HG03521 (cell line): ENCODE measurements at regions not wholly inside any gene's neighbourhood (a gene's known extent, or its start where the extent isn't known, plus 50 kb on each side); places are given as distances from the start of the nearest gene placed in this dataset.
"Not testable (repeated sequence)": the region's sequence is repeated elsewhere in the genome, so short reads cannot be mapped to it uniquely, and the experiment has no call there.

ENCODE experiments used
- ATAC-seq: cut with Tn5 transposase; IDR thresholded peaks from one replicate; pipeline ENCODE4 v1.9.1; 2021; ENCODE audit warnings: mild to moderate bottlenecking, moderate library complexity; ENCODE audit not compliant: unreplicated experiment

GRCh38 chr1:79188337-79188736, 181.8 kb upstream of the ADGRL4 start:
- no peak for ATAC-seq

- no peak for ATAC-seq
Measured at GRCh38 chr1:79186260-79186659, 179.7 kb upstream of the ADGRL4 start.

GRCh38 chr1:79177844-79178243, 171.3 kb upstream of the ADGRL4 start:
- no peak for ATAC-seq

DNA sequence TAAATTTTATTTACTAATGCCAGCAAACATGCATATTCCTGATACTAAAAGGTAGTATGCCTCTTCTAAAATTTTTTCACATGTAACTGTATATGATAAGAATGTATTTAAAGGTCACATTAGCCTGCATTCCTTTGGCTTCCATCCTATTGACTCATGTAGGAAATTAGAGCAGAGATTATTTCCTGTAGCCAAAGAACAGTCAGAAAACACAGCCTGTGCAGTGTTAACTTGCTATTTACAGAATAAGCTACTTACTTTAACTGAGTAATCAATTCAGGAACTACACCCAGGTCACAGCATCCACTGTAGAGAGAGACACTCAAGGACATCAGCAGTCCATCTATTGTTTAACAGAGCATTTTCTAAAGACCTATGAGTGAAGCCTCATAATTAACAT, 154.5 kb upstream of the ADGRL4 start:
- ATAC-seq, result no peak

DNA sequence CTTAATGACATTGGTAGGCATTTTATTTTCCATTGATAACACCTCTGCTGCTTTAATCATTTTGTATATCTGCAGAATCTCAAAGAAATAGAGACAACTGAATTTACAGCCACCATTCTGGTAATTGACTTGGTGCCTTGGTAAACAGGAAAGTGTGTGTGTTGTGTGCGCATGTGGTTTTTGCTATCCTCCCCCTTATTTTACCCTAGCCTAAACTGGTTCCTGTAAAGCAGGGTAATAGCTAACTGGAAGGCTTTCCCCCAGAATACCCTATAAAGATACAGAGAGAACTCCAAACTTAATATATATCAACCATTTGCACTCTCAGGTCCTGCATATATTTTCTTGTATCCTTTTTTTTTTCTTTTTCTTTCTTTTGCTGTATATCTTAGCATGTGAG, 149.5 kb upstream of the ADGRL4 start:
- no peak for ATAC-seq

DNA sequence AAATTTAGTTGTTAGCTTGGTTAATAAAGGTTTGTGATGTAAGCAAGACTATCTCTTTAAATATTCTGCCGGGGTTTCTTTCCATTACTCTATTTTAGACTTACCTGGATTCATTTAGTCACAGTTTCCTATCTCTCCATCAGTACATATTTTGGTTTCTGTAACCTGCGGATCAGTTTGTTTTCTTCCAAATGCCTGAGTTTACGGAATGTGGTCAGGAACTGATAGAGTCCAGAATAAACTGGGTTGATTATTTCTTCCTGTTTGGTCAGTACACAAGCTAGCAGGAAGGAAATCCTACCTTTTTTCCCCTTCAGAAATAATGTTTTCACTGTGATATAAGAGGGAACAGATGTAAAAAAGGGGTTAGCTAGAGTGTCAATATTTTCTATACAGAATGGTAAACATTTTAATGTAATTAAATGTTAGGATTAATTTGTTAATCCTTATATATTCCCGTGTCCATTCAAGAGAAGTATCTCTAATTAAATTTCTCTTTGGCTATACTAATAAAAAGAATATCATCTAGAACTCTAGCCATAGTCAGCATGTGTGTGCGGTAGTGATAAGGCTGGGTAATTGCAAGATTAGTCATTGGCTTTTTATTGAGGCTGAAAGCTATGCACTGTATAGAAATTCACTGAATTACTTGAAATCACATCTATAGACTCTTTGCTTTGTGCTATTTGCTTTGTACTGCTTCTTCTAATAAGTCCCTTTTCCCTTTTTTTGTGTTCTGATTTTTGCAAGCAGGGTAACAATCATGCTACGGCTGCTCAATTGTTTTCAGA, 144.7 kb upstream of the ADGRL4 start:
- ATAC-seq, result no peak

GRCh38 chr1:79150576-79150975, 144.0 kb upstream of the ADGRL4 start:
- ATAC-seq, result no peak

GRCh38 chr1:79138227-79138626, 131.7 kb upstream of the ADGRL4 start:
- ATAC-seq, result not testable (repeated sequence)

DNA sequence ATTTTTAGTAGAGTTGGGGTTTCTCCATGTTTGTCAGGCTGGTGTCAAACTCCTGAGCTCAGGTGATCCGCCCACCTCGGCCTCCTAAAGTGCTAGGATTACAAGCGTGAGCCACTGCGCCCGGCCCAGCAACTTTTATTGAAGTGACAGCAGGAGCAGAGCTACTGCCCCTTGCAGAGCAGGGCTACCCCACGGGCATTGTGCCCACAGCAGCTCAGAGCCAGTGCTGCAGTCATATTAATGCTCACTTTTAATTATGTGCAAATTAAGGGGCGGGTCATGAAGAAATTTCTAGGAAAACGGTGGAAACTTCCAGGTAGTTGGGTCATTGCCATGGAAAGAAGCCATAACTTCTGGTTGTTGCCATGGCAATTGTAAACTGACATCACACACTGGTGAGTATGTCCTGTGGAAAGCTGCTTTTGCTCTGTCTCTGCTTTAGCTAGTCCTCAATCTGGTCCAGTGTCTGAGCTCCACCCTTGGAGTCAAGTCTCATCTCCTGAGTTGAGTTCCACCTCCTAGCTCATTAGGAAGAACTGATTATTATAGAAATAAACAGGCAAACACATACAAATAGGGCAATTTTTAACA, 127.3 kb upstream of the ADGRL4 start:
- no peak for ATAC-seq

GRCh38 chr1:79131626-79132025, 125.1 kb upstream of the ADGRL4 start:
- ATAC-seq, result no peak

DNA sequence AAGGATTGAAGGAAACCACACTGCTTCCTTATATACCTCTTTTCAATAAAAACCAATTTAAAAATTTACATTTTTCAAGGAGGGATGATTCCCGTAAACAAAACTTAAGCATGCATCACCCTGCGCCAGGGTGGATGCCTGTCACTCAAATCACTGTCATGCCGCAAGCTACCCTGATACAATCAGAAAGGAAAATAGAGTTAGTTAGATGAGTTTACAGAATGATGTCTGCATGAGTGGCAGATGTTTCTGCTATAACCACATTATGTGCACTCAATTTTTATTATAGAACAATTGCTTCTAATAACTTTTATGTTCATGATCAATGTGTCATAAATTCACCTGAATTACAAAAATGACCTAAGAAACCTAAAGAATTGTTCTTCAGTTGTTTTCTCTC, 123.4 kb upstream of the ADGRL4 start:
- no peak for ATAC-seq

GRCh38 chr1:79128722-79129121, 122.2 kb upstream of the ADGRL4 start:
- ATAC-seq, result no peak

DNA sequence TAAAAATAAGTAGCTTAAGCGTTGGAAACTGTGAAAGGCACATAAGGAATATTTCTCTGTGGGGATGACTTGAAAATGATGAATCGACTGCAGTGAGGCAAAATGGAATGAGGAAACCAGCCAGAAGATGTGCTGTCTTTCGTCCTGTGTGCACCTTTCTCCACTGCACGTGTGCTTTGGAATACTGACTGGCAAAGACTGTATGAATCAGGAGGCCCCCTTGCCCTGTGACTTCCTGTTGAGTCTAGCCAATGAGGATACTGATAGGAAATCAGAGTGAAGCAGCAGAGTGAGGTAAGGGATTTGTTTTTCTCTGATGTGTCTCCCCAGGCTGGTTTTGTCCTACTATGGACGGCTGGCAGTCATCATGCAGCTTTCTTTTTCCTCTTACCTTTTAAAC, 118.2 kb upstream of the ADGRL4 start:
- no peak for ATAC-seq

- ATAC-seq, result no peak
Measured at GRCh38 chr1:79122521-79122920, 116.0 kb upstream of the ADGRL4 start.

DNA sequence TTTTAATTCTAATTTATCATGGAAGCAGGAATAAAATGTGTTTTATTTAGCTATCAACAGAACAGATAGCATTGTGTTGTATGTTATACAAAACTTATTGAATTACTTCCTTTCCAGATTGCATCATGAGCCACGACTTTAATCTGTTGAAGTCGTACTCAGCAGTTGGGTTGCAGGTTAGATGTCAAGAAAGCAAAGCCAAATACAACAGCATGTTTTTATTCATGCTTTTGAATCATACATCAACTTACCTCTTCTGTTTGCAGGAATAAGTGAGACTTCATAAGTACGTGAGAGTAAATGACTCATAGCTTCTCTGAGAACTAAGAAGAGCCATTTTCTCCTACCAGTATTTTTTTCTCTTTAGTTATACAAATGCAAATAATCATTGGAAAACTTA, 110.8 kb upstream of the ADGRL4 start:
- no peak for ATAC-seq

GRCh38 chr1:79113836-79114235, 107.3 kb upstream of the ADGRL4 start:
- ATAC-seq, result no peak

DNA sequence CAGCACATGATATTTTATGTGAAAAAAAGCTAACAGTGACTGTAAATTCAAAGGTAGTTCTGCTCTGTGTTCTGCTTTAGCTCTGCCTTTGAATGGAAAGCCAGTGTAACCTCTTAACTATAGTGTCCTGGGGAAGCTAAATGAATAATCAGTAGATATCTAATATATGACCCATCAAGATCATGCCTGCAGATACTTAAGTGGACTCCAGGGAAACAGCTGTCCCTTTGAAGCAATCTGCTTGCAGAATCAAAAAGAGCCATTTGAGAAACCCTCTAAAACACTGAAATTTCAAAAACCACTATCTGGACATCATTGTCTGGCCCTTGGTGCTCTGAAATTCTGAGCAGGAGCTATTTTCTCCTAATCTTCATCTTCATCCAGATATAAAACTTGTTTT, 104.2 kb upstream of the ADGRL4 start:
- ATAC-seq, result no peak

GRCh38 chr1:79109445-79109844, 102.9 kb upstream of the ADGRL4 start:
- no peak for ATAC-seq

GRCh38 chr1:79105500-79105899, 99.0 kb upstream of the ADGRL4 start:
- no peak for ATAC-seq

DNA sequence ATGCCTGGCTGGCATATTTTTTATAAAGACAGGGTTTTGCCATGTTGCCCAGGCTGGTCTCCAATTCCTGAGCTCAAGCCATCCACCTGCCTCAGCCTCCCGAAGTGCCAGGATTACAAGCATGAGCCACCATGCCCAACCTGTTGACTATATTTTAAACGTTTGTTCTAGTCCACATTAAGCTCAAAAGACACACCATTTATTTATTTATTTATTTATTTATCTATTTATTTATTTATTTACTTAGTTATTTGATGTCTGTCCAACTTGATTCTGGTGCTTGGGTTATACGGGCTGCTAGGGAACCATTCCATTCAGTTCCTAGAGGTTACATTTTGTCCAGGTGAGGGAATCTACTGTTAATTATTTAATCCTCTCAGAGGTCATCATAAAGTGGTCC, 98.1 kb upstream of the ADGRL4 start:
- ATAC-seq, result no peak

- no peak for ATAC-seq
Measured at GRCh38 chr1:79100385-79100784, 93.9 kb upstream of the ADGRL4 start.

GRCh38 chr1:79090985-79091384, 84.5 kb upstream of the ADGRL4 start:
- ATAC-seq, result no peak

GRCh38 chr1:79089946-79090345, 83.4 kb upstream of the ADGRL4 start:
- ATAC-seq, result no peak
